ENCODE measurements at regions not wholly inside any gene's neighbourhood (a gene's known extent, or its start where the extent isn't known, plus 50 kb on each side); places are given as distances from the start of the nearest gene placed in this dataset.

GRCh38 chr4:133711817-133712216 lies 489.8 kb downstream of the PABPC4L start:
- Histone ChIP-seq H3K27me3 (ENCODE audit: insufficient read depth, insufficient read length) (no peaks in the 10 kb centered on the region), H3K9ac (ENCODE audit: insufficient read length, low read depth) (no peak overlapping the region), H3K4me1 (ENCODE audit: insufficient read depth, insufficient read length) (no peaks in the 10 kb centered on the region), H3K4me3 (ENCODE audit: insufficient read length, low read depth) (no peak overlapping the region), H3K9me3 (ENCODE audit: insufficient read depth, low read length) (no peaks in the 10 kb centered on the region), H3K36me3 (ENCODE audit: insufficient read depth, insufficient read length, low read length) (no peaks in the 10 kb centered on the region)
- DNase-seq (ENCODE audit: low read depth, low spot score): no peak
- TF ChIP-seq YY1 (IDR thresholded peaks at IDR 0.05; ENCODE audit: insufficient read depth, insufficient read length): no peak
- TF ChIP-seq SUZ12 (IDR thresholded peaks at IDR 0.05; ENCODE audit: extremely low read depth, insufficient read depth, insufficient read length): no peak
- no peak for TF ChIP-seq ZNF274 (IDR thresholded peaks at IDR 0.05; ENCODE audit: low read depth, low read length)

GRCh38 chr4:133694416-133694815 lies 507.2 kb downstream of the PABPC4L start:
- no peaks in the 10 kb centered on the region for H3K9me3 ChIP-seq (ENCODE audit: insufficient read depth, low read length)
- H3K4me1 ChIP-seq (ENCODE audit: insufficient read depth, insufficient read length): no peaks in the 10 kb centered on the region
- no peak for DNase-seq (ENCODE audit: low read depth, low spot score)
- no peak overlapping the region for H3K4me3 ChIP-seq (ENCODE audit: insufficient read length, low read depth)
- H3K36me3 ChIP-seq (ENCODE audit: insufficient read depth, insufficient read length, low read length): no peaks in the 10 kb centered on the region
- TF ChIP-seq YY1 (IDR thresholded peaks at IDR 0.05; ENCODE audit: insufficient read depth, insufficient read length): no peak
- no peak for TF ChIP-seq ZNF274 (IDR thresholded peaks at IDR 0.05; ENCODE audit: low read depth, low read length)
- no peak for TF ChIP-seq SUZ12 (IDR thresholded peaks at IDR 0.05; ENCODE audit: extremely low read depth, insufficient read depth, insufficient read length)
- H3K27me3 ChIP-seq (ENCODE audit: insufficient read depth, insufficient read length): no peaks in the 10 kb centered on the region
- H3K9ac ChIP-seq (ENCODE audit: insufficient read length, low read depth): no peak overlapping the region

GRCh38 chr4:133683967-133684366 lies 517.6 kb downstream of the PABPC4L start:
- no peaks in the 10 kb centered on the region for H3K36me3 ChIP-seq (ENCODE audit: insufficient read depth, insufficient read length, low read length)
- H3K27me3 ChIP-seq (ENCODE audit: insufficient read depth, insufficient read length): no peaks in the 10 kb centered on the region
- no peak overlapping the region for H3K4me3 ChIP-seq (ENCODE audit: insufficient read length, low read depth)
- TF ChIP-seq YY1 (IDR thresholded peaks at IDR 0.05; ENCODE audit: insufficient read depth, insufficient read length): no peak
- no peak for TF ChIP-seq SUZ12 (IDR thresholded peaks at IDR 0.05; ENCODE audit: extremely low read depth, insufficient read depth, insufficient read length)
- no peak for TF ChIP-seq ZNF274 (IDR thresholded peaks at IDR 0.05; ENCODE audit: low read depth, low read length)
- peaks cover 13% of the 10 kb centered on the region for H3K9me3 ChIP-seq (ENCODE audit: insufficient read depth, low read length)
- H3K4me1 ChIP-seq (ENCODE audit: insufficient read depth, insufficient read length): no peaks in the 10 kb centered on the region
- H3K9ac ChIP-seq (ENCODE audit: insufficient read length, low read depth): no peak overlapping the region
- no peak for DNase-seq (ENCODE audit: low read depth, low spot score)

- TF ChIP-seq SUZ12 (IDR thresholded peaks at IDR 0.05; ENCODE audit: extremely low read depth, insufficient read depth, insufficient read length) (no peak), YY1 (IDR thresholded peaks at IDR 0.05; ENCODE audit: insufficient read depth, insufficient read length) (no peak), ZNF274 (IDR thresholded peaks at IDR 0.05; ENCODE audit: low read depth, low read length) (no peak)
- H3K27me3 ChIP-seq (ENCODE audit: insufficient read depth, insufficient read length): no peaks in the 10 kb centered on the region
- H3K9me3 ChIP-seq (ENCODE audit: insufficient read depth, low read length): no peaks in the 10 kb centered on the region
- H3K9ac ChIP-seq (ENCODE audit: insufficient read length, low read depth): no peak overlapping the region
- no peak overlapping the region for H3K4me3 ChIP-seq (ENCODE audit: insufficient read length, low read depth)
- no peaks in the 10 kb centered on the region for H3K4me1 ChIP-seq (ENCODE audit: insufficient read depth, insufficient read length)
- no peaks in the 10 kb centered on the region for H3K36me3 ChIP-seq (ENCODE audit: insufficient read depth, insufficient read length, low read length)
- DNase-seq (ENCODE audit: low read depth, low spot score): no peak
These were observed 519.2 kb downstream of the PCDH10 start for GRCh38 chr4:133668061-133668851.

GRCh38 chr4:133647206-133647605 lies 498.1 kb downstream of the PCDH10 start:
- no peaks in the 10 kb centered on the region for H3K9me3 ChIP-seq (ENCODE audit: insufficient read depth, low read length)
- H3K9ac ChIP-seq (ENCODE audit: insufficient read length, low read depth): no peak overlapping the region
- TF ChIP-seq ZNF274 (IDR thresholded peaks at IDR 0.05; ENCODE audit: low read depth, low read length): no peak
- no peak for TF ChIP-seq SUZ12 (IDR thresholded peaks at IDR 0.05; ENCODE audit: extremely low read depth, insufficient read depth, insufficient read length)
- no peak for TF ChIP-seq YY1 (IDR thresholded peaks at IDR 0.05; ENCODE audit: insufficient read depth, insufficient read length)
- H3K36me3 ChIP-seq (ENCODE audit: insufficient read depth, insufficient read length, low read length): no peaks in the 10 kb centered on the region
- no peaks in the 10 kb centered on the region for H3K27me3 ChIP-seq (ENCODE audit: insufficient read depth, insufficient read length)
- no peak overlapping the region for H3K4me3 ChIP-seq (ENCODE audit: insufficient read length, low read depth)
- no peak for DNase-seq (ENCODE audit: low read depth, low spot score)
- H3K4me1 ChIP-seq (ENCODE audit: insufficient read depth, insufficient read length): no peaks in the 10 kb centered on the region

GRCh38 chr4:133641191-133641590 lies 492.1 kb downstream of the PCDH10 start:
- Histone ChIP-seq H3K9me3 (ENCODE audit: insufficient read depth, low read length) (no peaks in the 10 kb centered on the region), H3K27me3 (ENCODE audit: insufficient read depth, insufficient read length) (no peaks in the 10 kb centered on the region), H3K4me3 (ENCODE audit: insufficient read length, low read depth) (no peak overlapping the region), H3K36me3 (ENCODE audit: insufficient read depth, insufficient read length, low read length) (no peaks in the 10 kb centered on the region), H3K4me1 (ENCODE audit: insufficient read depth, insufficient read length) (no peaks in the 10 kb centered on the region), H3K9ac (ENCODE audit: insufficient read length, low read depth) (no peak overlapping the region)
- DNase-seq (ENCODE audit: low read depth, low spot score): no peak
- TF ChIP-seq SUZ12 (IDR thresholded peaks at IDR 0.05; ENCODE audit: extremely low read depth, insufficient read depth, insufficient read length) (no peak), YY1 (IDR thresholded peaks at IDR 0.05; ENCODE audit: insufficient read depth, insufficient read length) (no peak), ZNF274 (IDR thresholded peaks at IDR 0.05; ENCODE audit: low read depth, low read length) (no peak)

- Histone ChIP-seq H3K9ac (ENCODE audit: insufficient read length, low read depth) (no peak overlapping the region), H3K27me3 (ENCODE audit: insufficient read depth, insufficient read length) (no peaks in the 10 kb centered on the region), H3K4me1 (ENCODE audit: insufficient read depth, insufficient read length) (no peaks in the 10 kb centered on the region), H3K36me3 (ENCODE audit: insufficient read depth, insufficient read length, low read length) (no peaks in the 10 kb centered on the region), H3K4me3 (ENCODE audit: insufficient read length, low read depth) (no peak overlapping the region), H3K9me3 (ENCODE audit: insufficient read depth, low read length) (no peaks in the 10 kb centered on the region)
- DNase-seq (ENCODE audit: low read depth, low spot score): no peak
- TF ChIP-seq SUZ12 (IDR thresholded peaks at IDR 0.05; ENCODE audit: extremely low read depth, insufficient read depth, insufficient read length) (no peak), YY1 (IDR thresholded peaks at IDR 0.05; ENCODE audit: insufficient read depth, insufficient read length) (no peak), ZNF274 (IDR thresholded peaks at IDR 0.05; ENCODE audit: low read depth, low read length) (no peak)
These were observed 489.7 kb downstream of the PCDH10 start for GRCh38 chr4:133638751-133639150.
